GM23338 (cell line): ENCODE measurements at regions not wholly inside any gene's neighbourhood (a gene's known extent, or its start where the extent isn't known, plus 50 kb on each side); places are given as distances from the start of the nearest gene placed in this dataset.

Source experiments
- ATAC-seq: fragments of 200-7000 bp; cut with Tn5 transposase; 3 replicates; pipeline ENCODE4 v1.9.1; 2020
- DNase-seq: peaks from one replicate; pipeline ENCODE4 v3.0.0-alpha.2; 2015; ENCODE audit warnings: low spot score
- H2AFZ ChIP-seq: fragments of 200-600 bp; sonication (generic); 2 replicates; pipeline ENCODE4 v1.8.0; 2016; ENCODE audit warnings: antibody characterized with exemption, mild to moderate bottlenecking, moderate library complexity
- H3F3A ChIP-seq: fragments of 200-600 bp; sonication (generic); replicated peaks from 2 replicates; pipeline ENCODE4 v1.8.0; 2017; ENCODE audit warnings: antibody characterized with exemption, mixed run types, low read depth
- H3K27ac ChIP-seq: fragments of 200-600 bp; sonication (generic); 2 replicates; pipeline ENCODE4 v1.6.1; 2016; ENCODE audit warnings: low read depth
- H3K27me3 ChIP-seq: fragments of 200-600 bp; sonication (generic); 2 replicates; pipeline ENCODE4 v1.8.0; 2016; ENCODE audit warnings: mild to moderate bottlenecking, mixed run types, moderate library complexity; ENCODE audit not compliant: insufficient read depth
- H3K36me3 ChIP-seq: fragments of 200-600 bp; sonication (generic); 2 replicates; pipeline ENCODE4 v1.8.0; 2016; ENCODE audit warnings: mild to moderate bottlenecking; ENCODE audit not compliant: insufficient read depth
- H3K4me1 ChIP-seq: fragments of 200-600 bp; sonication (generic); 2 replicates; pipeline ENCODE4 v1.8.0; 2016; ENCODE audit warnings: mild to moderate bottlenecking, moderate library complexity; ENCODE audit not compliant: insufficient read depth
- H3K4me2 ChIP-seq: fragments of 200-600 bp; sonication (generic); 2 replicates; pipeline ENCODE4 v1.7.1; 2017; ENCODE audit warnings: mixed run types
- H3K4me3 ChIP-seq: fragments of 200-600 bp; sonication (generic); 2 replicates; pipeline ENCODE4 v1.6.1; 2016; ENCODE audit warnings: mixed run types
- H3K79me2 ChIP-seq: fragments of 200-600 bp; sonication (generic); replicated peaks from 2 replicates; pipeline ENCODE4 v1.8.0; 2017; ENCODE audit warnings: mild to moderate bottlenecking; ENCODE audit not compliant: insufficient read depth
- H3K9me2 ChIP-seq: fragments of 200-600 bp; sonication (generic); 2 replicates; pipeline ENCODE4 v1.8.0; 2017; ENCODE audit not compliant: insufficient read depth
- H4K20me1 ChIP-seq: fragments of 200-600 bp; sonication (generic); replicated peaks from 2 replicates; pipeline ENCODE4 v1.8.0; 2017; ENCODE audit warnings: mild to moderate bottlenecking; ENCODE audit not compliant: insufficient read depth
- H3K27ac Mint-ChIP-seq: 2 replicates; pipeline ENCODE4 v1.8.0; 2020; ENCODE audit warnings: inconsistent platforms, mild to moderate bottlenecking, moderate library complexity, mixed read lengths
- H3K27me3 Mint-ChIP-seq: 3 replicates; pipeline ENCODE4 v1.8.0; 2022; ENCODE audit warnings: low read depth, mild to moderate bottlenecking, moderate library complexity, mixed read lengths, inconsistent platforms; ENCODE audit not compliant: insufficient read depth, poor library complexity
- H3K36me3 Mint-ChIP-seq: 3 replicates; pipeline ENCODE4 v1.8.0; 2021; ENCODE audit warnings: low read depth, mild to moderate bottlenecking, inconsistent platforms, moderate library complexity, mixed read lengths
- H3K4me1 Mint-ChIP-seq: 3 replicates; pipeline ENCODE4 v1.8.0; 2020; ENCODE audit warnings: mild to moderate bottlenecking, inconsistent platforms, mixed read lengths
- H3K4me3 Mint-ChIP-seq: 3 replicates; pipeline ENCODE4 v1.8.0; 2021; ENCODE audit warnings: moderate library complexity, mild to moderate bottlenecking, inconsistent platforms, mixed read lengths
- H3K9me3 Mint-ChIP-seq: 3 replicates; pipeline ENCODE4 v1.8.0; 2020; ENCODE audit warnings: moderate library complexity, mild to moderate bottlenecking, inconsistent platforms, mixed read lengths
- CREB1 ChIP-seq: fragments of 250-450 bp; sonication (Bioruptor Pico); IDR thresholded peaks from 2 replicates; pipeline ENCODE4 v1.5.0; 2020; ENCODE audit warnings: low read depth, mild to moderate bottlenecking, moderate library complexity
- EZH2 ChIP-seq: fragments of 200-600 bp; sonication (generic); IDR thresholded peaks from one replicate; pipeline ENCODE4 v1.8.0; 2017; ENCODE audit warnings: antibody characterized with exemption, mild to moderate bottlenecking, low read depth; ENCODE audit not compliant: unreplicated experiment
- NANOG ChIP-seq: IDR thresholded peaks from 2 replicates; pipeline ENCODE4 v1.6.1; 2016; ENCODE audit warnings: antibody characterized with exemption, borderline replicate concordance
- POLR2AphosphoS5 ChIP-seq: IDR thresholded peaks from 2 replicates; pipeline ENCODE4 v1.6.1; 2016; ENCODE audit warnings: antibody characterized with exemption, low read depth
- STAT1 ChIP-seq: IDR thresholded peaks from one replicate; pipeline ENCODE4 v1.6.1; 2016; ENCODE audit warnings: antibody characterized with exemption; ENCODE audit not compliant: unreplicated experiment
- TF ChIP-seq, protein P1 (sequence below), 2 experiments: fragments of 200-600 bp in 1 of 2; sonication (generic) in 1 of 2; conservative IDR thresholded peaks; 2 replicates each; pipeline versions ENCODE4 v1.5.1 to v1.6.1; 2016 to 2017; ENCODE audit warnings: antibody characterized with exemption in 2 of 2, low read depth in 2 of 2, mild to moderate bottlenecking in 2 of 2, moderate library complexity in 1 of 2
- TF ChIP-seq, protein P2 (sequence below): IDR thresholded peaks from 2 replicates; pipeline ENCODE4 v1.6.1; 2016; ENCODE audit warnings: antibody characterized with exemption
- TF ChIP-seq, protein P3 (sequence below): IDR thresholded peaks from one replicate; pipeline ENCODE4 v1.6.1; 2018; ENCODE audit warnings: antibody characterized with exemption; ENCODE audit not compliant: unreplicated experiment
- TF ChIP-seq, protein P4 (sequence below): fragments of 250-450 bp; sonication (Bioruptor Pico); IDR thresholded peaks from 2 replicates; pipeline ENCODE4 v1.5.0; 2020; ENCODE audit warnings: mild to moderate bottlenecking, moderate library complexity

DNA sequence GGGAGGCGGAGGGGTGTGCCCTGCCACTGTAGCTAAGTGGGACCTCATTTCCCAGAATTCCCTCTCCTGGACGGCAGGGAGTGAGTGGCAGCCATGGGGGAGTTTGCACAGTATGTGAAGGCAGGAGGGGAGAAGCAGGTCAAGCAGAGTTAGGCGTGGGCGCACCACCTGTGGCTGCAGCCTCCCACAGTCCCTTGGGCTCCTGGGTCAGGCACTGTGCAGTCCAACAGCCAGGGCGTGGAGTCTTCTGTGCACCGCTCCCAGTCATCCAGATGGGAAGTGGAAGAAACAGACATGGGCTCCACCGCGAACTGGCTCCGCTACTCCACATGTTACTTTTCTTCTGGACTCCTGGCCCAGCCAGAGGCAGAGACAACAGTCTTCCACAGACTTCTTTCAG lies 85.4 kb upstream of the TIAM1 start (continued):
- TF ChIP-seq, protein P1, sequence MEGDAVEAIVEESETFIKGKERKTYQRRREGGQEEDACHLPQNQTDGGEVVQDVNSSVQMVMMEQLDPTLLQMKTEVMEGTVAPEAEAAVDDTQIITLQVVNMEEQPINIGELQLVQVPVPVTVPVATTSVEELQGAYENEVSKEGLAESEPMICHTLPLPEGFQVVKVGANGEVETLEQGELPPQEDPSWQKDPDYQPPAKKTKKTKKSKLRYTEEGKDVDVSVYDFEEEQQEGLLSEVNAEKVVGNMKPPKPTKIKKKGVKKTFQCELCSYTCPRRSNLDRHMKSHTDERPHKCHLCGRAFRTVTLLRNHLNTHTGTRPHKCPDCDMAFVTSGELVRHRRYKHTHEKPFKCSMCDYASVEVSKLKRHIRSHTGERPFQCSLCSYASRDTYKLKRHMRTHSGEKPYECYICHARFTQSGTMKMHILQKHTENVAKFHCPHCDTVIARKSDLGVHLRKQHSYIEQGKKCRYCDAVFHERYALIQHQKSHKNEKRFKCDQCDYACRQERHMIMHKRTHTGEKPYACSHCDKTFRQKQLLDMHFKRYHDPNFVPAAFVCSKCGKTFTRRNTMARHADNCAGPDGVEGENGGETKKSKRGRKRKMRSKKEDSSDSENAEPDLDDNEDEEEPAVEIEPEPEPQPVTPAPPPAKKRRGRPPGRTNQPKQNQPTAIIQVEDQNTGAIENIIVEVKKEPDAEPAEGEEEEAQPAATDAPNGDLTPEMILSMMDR (conservative IDR thresholded peaks at IDR 0.05; ENCODE audit: low read depth in 2 of 2), result no peak

DNA sequence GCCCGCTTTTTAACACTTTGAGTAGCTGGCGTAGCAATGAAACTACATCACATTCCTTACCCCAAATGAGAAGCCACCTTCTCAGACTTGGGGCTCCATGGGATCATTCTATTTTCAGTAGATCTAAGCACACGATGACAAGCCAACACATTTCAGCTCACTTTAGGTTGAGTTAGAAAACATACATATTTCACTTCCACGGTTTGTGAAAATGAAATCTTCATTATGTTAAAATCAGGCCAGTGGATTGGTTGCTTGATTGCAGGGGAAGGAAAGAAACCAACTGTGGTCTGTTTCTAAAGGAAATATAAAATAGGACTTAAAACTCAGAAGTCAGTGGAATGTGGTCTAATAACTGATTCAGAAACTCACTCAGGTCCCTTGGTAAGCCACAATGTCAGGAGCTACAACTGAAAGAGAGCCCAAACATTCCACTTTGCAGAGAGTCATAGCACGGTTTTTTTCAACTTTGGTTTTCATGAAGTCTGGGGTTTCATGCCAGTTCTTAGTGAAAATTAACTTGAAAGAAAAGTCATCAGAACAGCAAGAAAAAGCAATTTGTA lies 82.3 kb upstream of the TIAM1 start:
- Mint-ChIP-seq H3K4me1 (peaks cover 17% of the 10 kb centered on the region), H3K9me3 (no peaks in the 10 kb centered on the region), H3K36me3 (no peaks in the 10 kb centered on the region; the same call in 2 of the 3 replicates), H3K27ac (peak overlapping the region; percentile 17; the same call in 1 of the 2 replicates), H3K4me3 (no peak overlapping the region), H3K27me3 (peaks cover 2% of the 10 kb centered on the region)
- Histone ChIP-seq H3K4me2 (no peak overlapping the region), H3K4me1 (no peaks in the 10 kb centered on the region), H2AFZ (no peak overlapping the region), H3K27ac (peak overlapping the region; percentile 60; the same call in 1 of the 2 replicates), H3K79me2 (no peaks in the 10 kb centered on the region), H3F3A (no peaks in the 10 kb centered on the region), H3K4me3 (no peak overlapping the region), H4K20me1 (no peaks in the 10 kb centered on the region), H3K9me2 (no peaks in the 10 kb centered on the region), H3K36me3 (no peaks in the 10 kb centered on the region), H3K27me3 (no peaks in the 10 kb centered on the region)
- DNase-seq (no peak), ATAC-seq (no peak)
- TF ChIP-seq CREB1 (CRISPR knock-in tag) (no peak), EZH2 (no peak), NANOG (no peak), POLR2AphosphoS5 (no peak), STAT1 (no peak)
- TF ChIP-seq, protein P2, sequence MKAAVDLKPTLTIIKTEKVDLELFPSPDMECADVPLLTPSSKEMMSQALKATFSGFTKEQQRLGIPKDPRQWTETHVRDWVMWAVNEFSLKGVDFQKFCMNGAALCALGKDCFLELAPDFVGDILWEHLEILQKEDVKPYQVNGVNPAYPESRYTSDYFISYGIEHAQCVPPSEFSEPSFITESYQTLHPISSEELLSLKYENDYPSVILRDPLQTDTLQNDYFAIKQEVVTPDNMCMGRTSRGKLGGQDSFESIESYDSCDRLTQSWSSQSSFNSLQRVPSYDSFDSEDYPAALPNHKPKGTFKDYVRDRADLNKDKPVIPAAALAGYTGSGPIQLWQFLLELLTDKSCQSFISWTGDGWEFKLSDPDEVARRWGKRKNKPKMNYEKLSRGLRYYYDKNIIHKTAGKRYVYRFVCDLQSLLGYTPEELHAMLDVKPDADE, result no peak
- TF ChIP-seq, protein P3, sequence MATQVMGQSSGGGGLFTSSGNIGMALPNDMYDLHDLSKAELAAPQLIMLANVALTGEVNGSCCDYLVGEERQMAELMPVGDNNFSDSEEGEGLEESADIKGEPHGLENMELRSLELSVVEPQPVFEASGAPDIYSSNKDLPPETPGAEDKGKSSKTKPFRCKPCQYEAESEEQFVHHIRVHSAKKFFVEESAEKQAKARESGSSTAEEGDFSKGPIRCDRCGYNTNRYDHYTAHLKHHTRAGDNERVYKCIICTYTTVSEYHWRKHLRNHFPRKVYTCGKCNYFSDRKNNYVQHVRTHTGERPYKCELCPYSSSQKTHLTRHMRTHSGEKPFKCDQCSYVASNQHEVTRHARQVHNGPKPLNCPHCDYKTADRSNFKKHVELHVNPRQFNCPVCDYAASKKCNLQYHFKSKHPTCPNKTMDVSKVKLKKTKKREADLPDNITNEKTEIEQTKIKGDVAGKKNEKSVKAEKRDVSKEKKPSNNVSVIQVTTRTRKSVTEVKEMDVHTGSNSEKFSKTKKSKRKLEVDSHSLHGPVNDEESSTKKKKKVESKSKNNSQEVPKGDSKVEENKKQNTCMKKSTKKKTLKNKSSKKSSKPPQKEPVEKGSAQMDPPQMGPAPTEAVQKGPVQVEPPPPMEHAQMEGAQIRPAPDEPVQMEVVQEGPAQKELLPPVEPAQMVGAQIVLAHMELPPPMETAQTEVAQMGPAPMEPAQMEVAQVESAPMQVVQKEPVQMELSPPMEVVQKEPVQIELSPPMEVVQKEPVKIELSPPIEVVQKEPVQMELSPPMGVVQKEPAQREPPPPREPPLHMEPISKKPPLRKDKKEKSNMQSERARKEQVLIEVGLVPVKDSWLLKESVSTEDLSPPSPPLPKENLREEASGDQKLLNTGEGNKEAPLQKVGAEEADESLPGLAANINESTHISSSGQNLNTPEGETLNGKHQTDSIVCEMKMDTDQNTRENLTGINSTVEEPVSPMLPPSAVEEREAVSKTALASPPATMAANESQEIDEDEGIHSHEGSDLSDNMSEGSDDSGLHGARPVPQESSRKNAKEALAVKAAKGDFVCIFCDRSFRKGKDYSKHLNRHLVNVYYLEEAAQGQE, result no peak
- TF ChIP-seq, protein P1 (conservative IDR thresholded peaks at IDR 0.05; ENCODE audit: low read depth in 2 of 2), result no peak
- TF ChIP-seq, protein P4, sequence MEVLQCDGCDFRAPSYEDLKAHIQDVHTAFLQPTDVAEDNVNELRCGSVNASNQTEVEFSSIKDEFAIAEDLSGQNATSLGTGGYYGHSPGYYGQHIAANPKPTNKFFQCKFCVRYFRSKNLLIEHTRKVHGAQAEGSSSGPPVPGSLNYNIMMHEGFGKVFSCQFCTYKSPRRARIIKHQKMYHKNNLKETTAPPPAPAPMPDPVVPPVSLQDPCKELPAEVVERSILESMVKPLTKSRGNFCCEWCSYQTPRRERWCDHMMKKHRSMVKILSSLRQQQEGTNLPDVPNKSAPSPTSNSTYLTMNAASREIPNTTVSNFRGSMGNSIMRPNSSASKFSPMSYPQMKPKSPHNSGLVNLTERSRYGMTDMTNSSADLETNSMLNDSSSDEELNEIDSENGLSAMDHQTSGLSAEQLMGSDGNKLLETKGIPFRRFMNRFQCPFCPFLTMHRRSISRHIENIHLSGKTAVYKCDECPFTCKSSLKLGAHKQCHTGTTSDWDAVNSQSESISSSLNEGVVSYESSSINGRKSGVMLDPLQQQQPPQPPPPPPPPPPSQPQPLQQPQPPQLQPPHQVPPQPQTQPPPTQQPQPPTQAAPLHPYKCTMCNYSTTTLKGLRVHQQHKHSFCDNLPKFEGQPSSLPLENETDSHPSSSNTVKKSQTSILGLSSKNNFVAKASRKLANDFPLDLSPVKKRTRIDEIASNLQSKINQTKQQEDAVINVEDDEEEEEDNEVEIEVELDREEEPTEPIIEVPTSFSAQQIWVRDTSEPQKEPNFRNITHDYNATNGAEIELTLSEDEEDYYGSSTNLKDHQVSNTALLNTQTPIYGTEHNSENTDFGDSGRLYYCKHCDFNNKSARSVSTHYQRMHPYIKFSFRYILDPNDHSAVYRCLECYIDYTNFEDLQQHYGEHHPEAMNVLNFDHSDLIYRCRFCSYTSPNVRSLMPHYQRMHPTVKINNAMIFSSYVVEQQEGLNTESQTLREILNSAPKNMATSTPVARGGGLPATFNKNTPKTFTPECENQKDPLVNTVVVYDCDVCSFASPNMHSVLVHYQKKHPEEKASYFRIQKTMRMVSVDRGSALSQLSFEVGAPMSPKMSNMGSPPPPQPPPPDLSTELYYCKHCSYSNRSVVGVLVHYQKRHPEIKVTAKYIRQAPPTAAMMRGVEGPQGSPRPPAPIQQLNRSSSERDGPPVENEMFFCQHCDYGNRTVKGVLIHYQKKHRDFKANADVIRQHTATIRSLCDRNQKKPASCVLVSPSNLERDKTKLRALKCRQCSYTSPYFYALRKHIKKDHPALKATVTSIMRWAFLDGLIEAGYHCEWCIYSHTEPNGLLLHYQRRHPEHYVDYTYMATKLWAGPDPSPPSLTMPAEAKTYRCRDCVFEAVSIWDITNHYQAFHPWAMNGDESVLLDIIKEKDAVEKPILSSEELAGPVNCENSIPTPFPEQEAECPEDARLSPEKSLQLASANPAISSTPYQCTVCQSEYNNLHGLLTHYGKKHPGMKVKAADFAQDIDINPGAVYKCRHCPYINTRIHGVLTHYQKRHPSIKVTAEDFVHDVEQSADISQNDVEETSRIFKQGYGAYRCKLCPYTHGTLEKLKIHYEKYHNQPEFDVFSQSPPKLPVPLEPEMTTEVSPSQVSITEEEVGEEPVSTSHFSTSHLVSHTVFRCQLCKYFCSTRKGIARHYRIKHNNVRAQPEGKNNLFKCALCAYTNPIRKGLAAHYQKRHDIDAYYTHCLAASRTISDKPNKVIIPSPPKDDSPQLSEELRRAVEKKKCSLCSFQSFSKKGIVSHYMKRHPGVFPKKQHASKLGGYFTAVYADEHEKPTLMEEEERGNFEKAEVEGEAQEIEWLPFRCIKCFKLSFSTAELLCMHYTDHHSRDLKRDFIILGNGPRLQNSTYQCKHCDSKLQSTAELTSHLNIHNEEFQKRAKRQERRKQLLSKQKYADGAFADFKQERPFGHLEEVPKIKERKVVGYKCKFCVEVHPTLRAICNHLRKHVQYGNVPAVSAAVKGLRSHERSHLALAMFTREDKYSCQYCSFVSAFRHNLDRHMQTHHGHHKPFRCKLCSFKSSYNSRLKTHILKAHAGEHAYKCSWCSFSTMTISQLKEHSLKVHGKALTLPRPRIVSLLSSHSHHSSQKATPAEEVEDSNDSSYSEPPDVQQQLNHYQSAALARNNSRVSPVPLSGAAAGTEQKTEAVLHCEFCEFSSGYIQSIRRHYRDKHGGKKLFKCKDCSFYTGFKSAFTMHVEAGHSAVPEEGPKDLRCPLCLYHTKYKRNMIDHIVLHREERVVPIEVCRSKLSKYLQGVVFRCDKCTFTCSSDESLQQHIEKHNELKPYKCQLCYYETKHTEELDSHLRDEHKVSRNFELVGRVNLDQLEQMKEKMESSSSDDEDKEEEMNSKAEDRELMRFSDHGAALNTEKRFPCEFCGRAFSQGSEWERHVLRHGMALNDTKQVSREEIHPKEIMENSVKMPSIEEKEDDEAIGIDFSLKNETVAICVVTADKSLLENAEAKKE, result no peak
